Frontal cortex (tissue), 3 donors: ENCODE measurements at regions not wholly inside any gene's neighbourhood (a gene's known extent, or its start where the extent isn't known, plus 50 kb on each side); places are given as distances from the start of the nearest gene placed in this dataset.

ENCODE experiments used
- DNase-seq, 2 donors: peaks; one replicate each; pipeline ENCODE4 v3.0.0; 2012; ENCODE audit warnings: low spot score in 2 of 2
- FAIRE-seq: peaks from 2 replicates; lab custom pipeline; 2012; peaks lifted over from hg19 to GRCh38; lab: Jason Lieb, UNC
- donor health status: control.
- donor health status: control.
- donor health status: control.

GRCh38 chr5:109943701-109944235 is 254.0 kb downstream of the MAN2A1 start:
- FAIRE-seq (no peak), DNase-seq (no peak)

GRCh38 chr5:109944461-109944860 is 254.7 kb downstream of the MAN2A1 start:
- no peak for FAIRE-seq

GRCh38 chr5:109945097-109945678 is 255.5 kb downstream of the MAN2A1 start:
- DNase-seq (no peak), FAIRE-seq (no peak)

More at GRCh38 chr5:109944461-109944860, 254.7 kb downstream of the MAN2A1 start:
- DNase-seq: no peak

GRCh38 chr5:109945723-109946480 is 256.2 kb downstream of the MAN2A1 start:
- FAIRE-seq: no peak
- DNase-seq: no peak

- FAIRE-seq (no peak), DNase-seq (no peak)
Measured at GRCh38 chr5:109946610-109947009, 256.9 kb downstream of the MAN2A1 start.

- DNase-seq (no peak), FAIRE-seq (no peak)
Measured at GRCh38 chr5:109947667-109948066, 257.9 kb downstream of the MAN2A1 start.

- no peak for FAIRE-seq
- DNase-seq: no peak
Measured at GRCh38 chr5:109950634-109951033, 260.9 kb downstream of the MAN2A1 start.

GRCh38 chr5:109951348-109951747 is 261.6 kb downstream of the MAN2A1 start:
- DNase-seq: no peak
- no peak for FAIRE-seq

- FAIRE-seq (no peak), DNase-seq (no peak)
Measured at GRCh38 chr5:109951758-109952157, 262.0 kb downstream of the MAN2A1 start.

- no peak for FAIRE-seq
- no peak for DNase-seq
Measured at GRCh38 chr5:109953761-109954160, 264.0 kb downstream of the MAN2A1 start.

GRCh38 chr5:109956884-109957283 is 267.2 kb downstream of the MAN2A1 start:
- DNase-seq: no peak
- no peak for FAIRE-seq

- FAIRE-seq: no peak
- no peak for DNase-seq
Measured at GRCh38 chr5:109958082-109958481, 268.4 kb downstream of the MAN2A1 start.

- DNase-seq: no peak
Measured at GRCh38 chr5:109959652-109960051, 269.9 kb downstream of the MAN2A1 start.

GRCh38 chr5:109961751-109962150 is 272.0 kb downstream of the MAN2A1 start:
- FAIRE-seq: no peak
- DNase-seq: no peak

More at GRCh38 chr5:109959652-109960051, 269.9 kb downstream of the MAN2A1 start:
- no peak for FAIRE-seq

GRCh38 chr5:109962882-109963603 is 273.3 kb downstream of the MAN2A1 start:
- FAIRE-seq: no peak
- DNase-seq: no peak

- DNase-seq: no peak
- FAIRE-seq: no peak
Measured at GRCh38 chr5:109964136-109964535, 274.4 kb downstream of the MAN2A1 start.

- DNase-seq: no peak
- FAIRE-seq: no peak
Measured at GRCh38 chr5:109965634-109966033, 275.9 kb downstream of the MAN2A1 start.

GRCh38 chr5:109971968-109972367 is 282.2 kb downstream of the MAN2A1 start:
- no peak for DNase-seq
- no peak for FAIRE-seq

GRCh38 chr5:109981979-109982378 is 292.3 kb downstream of the MAN2A1 start:
- DNase-seq (no peak), FAIRE-seq (no peak)

- DNase-seq (no peak), FAIRE-seq (no peak)
Measured at GRCh38 chr5:109982966-109983534, 293.3 kb downstream of the MAN2A1 start.
